B cell (primary cell): ENCODE measurements at regions not wholly inside any gene's neighbourhood (a gene's known extent, or its start where the extent isn't known, plus 50 kb on each side); places are given as distances from the start of the nearest gene placed in this dataset.

Experiments used
- EZH2 ChIP-seq: IDR thresholded peaks from 2 replicates; pipeline ENCODE4 v1.6.1; 2012; ENCODE audit warnings: borderline replicate concordance, low read depth, mild to moderate bottlenecking, moderate library complexity, low read length; ENCODE audit not compliant: insufficient read depth, poor library complexity, severe bottlenecking
- TF ChIP-seq, protein P1 (sequence below): fragments of 200-600 bp; IDR thresholded peaks from one replicate; pipeline ENCODE4 v1.8.0; 2022; ENCODE audit warnings: antibody characterized with exemption, mild to moderate bottlenecking

DNA sequence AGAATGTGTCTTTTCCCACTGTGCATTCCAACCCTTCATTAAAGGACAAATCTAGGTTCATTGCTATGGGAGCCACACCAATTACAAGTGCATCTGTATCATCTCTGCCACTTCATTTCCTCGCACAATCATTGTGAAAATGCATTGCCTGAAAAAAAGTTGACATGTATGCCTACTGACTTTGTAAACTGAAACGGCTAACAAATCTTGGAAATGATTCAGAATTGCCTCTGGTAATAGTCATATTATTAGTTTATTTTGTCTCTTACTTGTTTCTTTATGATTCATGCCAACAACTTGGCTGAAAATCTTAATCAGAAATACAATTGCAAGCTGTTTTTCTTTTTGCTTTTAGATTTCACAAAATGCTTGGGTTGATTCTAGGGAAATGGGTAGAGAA, 497.1 kb downstream of the ZIC1 start:
- TF ChIP-seq, protein P1, sequence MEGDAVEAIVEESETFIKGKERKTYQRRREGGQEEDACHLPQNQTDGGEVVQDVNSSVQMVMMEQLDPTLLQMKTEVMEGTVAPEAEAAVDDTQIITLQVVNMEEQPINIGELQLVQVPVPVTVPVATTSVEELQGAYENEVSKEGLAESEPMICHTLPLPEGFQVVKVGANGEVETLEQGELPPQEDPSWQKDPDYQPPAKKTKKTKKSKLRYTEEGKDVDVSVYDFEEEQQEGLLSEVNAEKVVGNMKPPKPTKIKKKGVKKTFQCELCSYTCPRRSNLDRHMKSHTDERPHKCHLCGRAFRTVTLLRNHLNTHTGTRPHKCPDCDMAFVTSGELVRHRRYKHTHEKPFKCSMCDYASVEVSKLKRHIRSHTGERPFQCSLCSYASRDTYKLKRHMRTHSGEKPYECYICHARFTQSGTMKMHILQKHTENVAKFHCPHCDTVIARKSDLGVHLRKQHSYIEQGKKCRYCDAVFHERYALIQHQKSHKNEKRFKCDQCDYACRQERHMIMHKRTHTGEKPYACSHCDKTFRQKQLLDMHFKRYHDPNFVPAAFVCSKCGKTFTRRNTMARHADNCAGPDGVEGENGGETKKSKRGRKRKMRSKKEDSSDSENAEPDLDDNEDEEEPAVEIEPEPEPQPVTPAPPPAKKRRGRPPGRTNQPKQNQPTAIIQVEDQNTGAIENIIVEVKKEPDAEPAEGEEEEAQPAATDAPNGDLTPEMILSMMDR: no peak
- no peak for TF ChIP-seq EZH2
